ENCODE measurements at regions not wholly inside any gene's neighbourhood (a gene's known extent, or its start where the extent isn't known, plus 50 kb on each side); places are given as distances from the start of the nearest gene placed in this dataset.

DNA sequence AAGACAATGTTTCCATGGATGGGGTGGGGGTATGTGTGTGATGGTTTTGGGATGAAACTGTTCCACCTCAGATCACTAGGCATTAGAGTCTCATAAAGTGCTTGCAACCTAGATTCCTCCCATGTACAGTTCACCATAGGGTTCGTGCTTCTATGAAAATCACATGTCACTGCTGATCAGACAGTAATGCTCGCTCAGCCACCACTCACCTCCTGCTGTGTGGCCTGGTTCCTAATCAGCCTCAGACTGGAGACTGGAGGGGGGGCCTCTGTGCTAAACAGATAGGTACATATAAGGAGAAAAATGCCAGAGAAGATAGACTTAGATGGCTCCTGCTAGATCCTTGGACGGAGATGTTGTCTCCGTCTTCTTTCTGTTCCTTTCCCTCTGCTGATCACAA lies 1296.9 kb upstream of the SEL1L start:
- TF ChIP-seq, protein P1, sequence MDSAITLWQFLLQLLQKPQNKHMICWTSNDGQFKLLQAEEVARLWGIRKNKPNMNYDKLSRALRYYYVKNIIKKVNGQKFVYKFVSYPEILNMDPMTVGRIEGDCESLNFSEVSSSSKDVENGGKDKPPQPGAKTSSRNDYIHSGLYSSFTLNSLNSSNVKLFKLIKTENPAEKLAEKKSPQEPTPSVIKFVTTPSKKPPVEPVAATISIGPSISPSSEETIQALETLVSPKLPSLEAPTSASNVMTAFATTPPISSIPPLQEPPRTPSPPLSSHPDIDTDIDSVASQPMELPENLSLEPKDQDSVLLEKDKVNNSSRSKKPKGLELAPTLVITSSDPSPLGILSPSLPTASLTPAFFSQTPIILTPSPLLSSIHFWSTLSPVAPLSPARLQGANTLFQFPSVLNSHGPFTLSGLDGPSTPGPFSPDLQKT (IDR thresholded peaks at IDR 0.05; ENCODE audit: borderline replicate concordance, low read depth, low read length), result no peak
- TF ChIP-seq, protein P2, sequence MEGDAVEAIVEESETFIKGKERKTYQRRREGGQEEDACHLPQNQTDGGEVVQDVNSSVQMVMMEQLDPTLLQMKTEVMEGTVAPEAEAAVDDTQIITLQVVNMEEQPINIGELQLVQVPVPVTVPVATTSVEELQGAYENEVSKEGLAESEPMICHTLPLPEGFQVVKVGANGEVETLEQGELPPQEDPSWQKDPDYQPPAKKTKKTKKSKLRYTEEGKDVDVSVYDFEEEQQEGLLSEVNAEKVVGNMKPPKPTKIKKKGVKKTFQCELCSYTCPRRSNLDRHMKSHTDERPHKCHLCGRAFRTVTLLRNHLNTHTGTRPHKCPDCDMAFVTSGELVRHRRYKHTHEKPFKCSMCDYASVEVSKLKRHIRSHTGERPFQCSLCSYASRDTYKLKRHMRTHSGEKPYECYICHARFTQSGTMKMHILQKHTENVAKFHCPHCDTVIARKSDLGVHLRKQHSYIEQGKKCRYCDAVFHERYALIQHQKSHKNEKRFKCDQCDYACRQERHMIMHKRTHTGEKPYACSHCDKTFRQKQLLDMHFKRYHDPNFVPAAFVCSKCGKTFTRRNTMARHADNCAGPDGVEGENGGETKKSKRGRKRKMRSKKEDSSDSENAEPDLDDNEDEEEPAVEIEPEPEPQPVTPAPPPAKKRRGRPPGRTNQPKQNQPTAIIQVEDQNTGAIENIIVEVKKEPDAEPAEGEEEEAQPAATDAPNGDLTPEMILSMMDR (tag by site-specific recombination; IDR thresholded peaks at IDR 0.05), result no peak
- no peak for TF ChIP-seq ZNF140 (tag by site-specific recombination; IDR thresholded peaks at IDR 0.05)
- no peak for TF ChIP-seq YY1 (tag by site-specific recombination; IDR thresholded peaks at IDR 0.05)
- no peak for TF ChIP-seq MYNN (tag by site-specific recombination; IDR thresholded peaks at IDR 0.05; ENCODE audit: borderline replicate concordance)
- TF ChIP-seq ZNF433 (tag by site-specific recombination; IDR thresholded peaks at IDR 0.05; ENCODE audit: low read depth), result no peak
- TF ChIP-seq, protein P3, sequence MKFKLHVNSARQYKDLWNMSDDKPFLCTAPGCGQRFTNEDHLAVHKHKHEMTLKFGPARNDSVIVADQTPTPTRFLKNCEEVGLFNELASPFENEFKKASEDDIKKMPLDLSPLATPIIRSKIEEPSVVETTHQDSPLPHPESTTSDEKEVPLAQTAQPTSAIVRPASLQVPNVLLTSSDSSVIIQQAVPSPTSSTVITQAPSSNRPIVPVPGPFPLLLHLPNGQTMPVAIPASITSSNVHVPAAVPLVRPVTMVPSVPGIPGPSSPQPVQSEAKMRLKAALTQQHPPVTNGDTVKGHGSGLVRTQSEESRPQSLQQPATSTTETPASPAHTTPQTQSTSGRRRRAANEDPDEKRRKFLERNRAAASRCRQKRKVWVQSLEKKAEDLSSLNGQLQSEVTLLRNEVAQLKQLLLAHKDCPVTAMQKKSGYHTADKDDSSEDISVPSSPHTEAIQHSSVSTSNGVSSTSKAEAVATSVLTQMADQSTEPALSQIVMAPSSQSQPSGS (tag by site-specific recombination; IDR thresholded peaks at IDR 0.05; ENCODE audit: low read depth), result no peak
- TF ChIP-seq, protein P4, sequence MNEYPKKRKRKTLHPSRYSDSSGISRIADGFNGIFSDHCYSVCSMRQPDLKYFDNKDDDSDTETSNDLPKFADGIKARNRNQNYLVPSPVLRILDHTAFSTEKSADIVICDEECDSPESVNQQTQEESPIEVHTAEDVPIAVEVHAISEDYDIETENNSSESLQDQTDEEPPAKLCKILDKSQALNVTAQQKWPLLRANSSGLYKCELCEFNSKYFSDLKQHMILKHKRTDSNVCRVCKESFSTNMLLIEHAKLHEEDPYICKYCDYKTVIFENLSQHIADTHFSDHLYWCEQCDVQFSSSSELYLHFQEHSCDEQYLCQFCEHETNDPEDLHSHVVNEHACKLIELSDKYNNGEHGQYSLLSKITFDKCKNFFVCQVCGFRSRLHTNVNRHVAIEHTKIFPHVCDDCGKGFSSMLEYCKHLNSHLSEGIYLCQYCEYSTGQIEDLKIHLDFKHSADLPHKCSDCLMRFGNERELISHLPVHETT (tag by site-specific recombination; IDR thresholded peaks at IDR 0.05), result no peak
- no peak for TF ChIP-seq ZNF302 (tag by site-specific recombination; IDR thresholded peaks at IDR 0.05; ENCODE audit: low read depth)
- TF ChIP-seq, protein P5, sequence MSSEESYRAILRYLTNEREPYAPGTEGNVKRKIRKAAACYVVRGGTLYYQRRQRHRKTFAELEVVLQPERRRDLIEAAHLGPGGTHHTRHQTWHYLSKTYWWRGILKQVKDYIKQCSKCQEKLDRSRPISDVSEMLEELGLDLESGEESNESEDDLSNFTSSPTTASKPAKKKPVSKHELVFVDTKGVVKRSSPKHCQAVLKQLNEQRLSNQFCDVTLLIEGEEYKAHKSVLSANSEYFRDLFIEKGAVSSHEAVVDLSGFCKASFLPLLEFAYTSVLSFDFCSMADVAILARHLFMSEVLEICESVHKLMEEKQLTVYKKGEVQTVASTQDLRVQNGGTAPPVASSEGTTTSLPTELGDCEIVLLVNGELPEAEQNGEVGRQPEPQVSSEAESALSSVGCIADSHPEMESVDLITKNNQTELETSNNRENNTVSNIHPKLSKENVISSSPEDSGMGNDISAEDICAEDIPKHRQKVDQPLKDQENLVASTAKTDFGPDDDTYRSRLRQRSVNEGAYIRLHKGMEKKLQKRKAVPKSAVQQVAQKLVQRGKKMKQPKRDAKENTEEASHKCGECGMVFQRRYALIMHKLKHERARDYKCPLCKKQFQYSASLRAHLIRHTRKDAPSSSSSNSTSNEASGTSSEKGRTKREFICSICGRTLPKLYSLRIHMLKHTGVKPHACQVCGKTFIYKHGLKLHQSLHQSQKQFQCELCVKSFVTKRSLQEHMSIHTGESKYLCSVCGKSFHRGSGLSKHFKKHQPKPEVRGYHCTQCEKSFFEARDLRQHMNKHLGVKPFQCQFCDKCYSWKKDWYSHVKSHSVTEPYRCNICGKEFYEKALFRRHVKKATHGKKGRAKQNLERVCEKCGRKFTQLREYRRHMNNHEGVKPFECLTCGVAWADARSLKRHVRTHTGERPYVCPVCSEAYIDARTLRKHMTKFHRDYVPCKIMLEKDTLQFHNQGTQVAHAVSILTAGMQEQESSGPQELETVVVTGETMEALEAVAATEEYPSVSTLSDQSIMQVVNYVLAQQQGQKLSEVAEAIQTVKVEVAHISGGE (tag by site-specific recombination; conservative IDR thresholded peaks at IDR 0.05; ENCODE audit: low read depth), result no peak
- TF ChIP-seq, protein P6, sequence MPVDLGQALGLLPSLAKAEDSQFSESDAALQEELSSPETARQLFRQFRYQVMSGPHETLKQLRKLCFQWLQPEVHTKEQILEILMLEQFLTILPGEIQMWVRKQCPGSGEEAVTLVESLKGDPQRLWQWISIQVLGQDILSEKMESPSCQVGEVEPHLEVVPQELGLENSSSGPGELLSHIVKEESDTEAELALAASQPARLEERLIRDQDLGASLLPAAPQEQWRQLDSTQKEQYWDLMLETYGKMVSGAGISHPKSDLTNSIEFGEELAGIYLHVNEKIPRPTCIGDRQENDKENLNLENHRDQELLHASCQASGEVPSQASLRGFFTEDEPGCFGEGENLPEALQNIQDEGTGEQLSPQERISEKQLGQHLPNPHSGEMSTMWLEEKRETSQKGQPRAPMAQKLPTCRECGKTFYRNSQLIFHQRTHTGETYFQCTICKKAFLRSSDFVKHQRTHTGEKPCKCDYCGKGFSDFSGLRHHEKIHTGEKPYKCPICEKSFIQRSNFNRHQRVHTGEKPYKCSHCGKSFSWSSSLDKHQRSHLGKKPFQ (tag by site-specific recombination; IDR thresholded peaks at IDR 0.05), result no peak
